ENCODE measurements at regions not wholly inside any gene's neighbourhood (a gene's known extent, or its start where the extent isn't known, plus 50 kb on each side); places are given as distances from the start of the nearest gene placed in this dataset.
"Not testable (repeated sequence)": the region's sequence is repeated elsewhere in the genome, so short reads cannot be mapped to it uniquely, and the experiment has no call there.

GRCh38 chr3:18725668-18726407, 300.7 kb upstream of the SATB1 start:
- peak; percentile 47 for DNase-seq

- DNase-seq, result no peak
These were observed 299.3 kb upstream of the SATB1 start for GRCh38 chr3:18724456-18724855.

- DNase-seq, result no peak
These were observed 298.2 kb upstream of the SATB1 start for GRCh38 chr3:18723206-18723810.

- DNase-seq, result no peak
These were observed 295.4 kb upstream of the SATB1 start for GRCh38 chr3:18720543-18720942.

GRCh38 chr3:18717598-18717997, 292.5 kb upstream of the SATB1 start:
- DNase-seq, result no peak

- DNase-seq, result no peak
These were observed 291.7 kb upstream of the SATB1 start for GRCh38 chr3:18716821-18717220.

GRCh38 chr3:18716101-18716500, 291.0 kb upstream of the SATB1 start:
- no peak for DNase-seq

- no peak for DNase-seq
These were observed 290.1 kb upstream of the SATB1 start for GRCh38 chr3:18715208-18715607.

GRCh38 chr3:18713577-18713951, 288.4 kb upstream of the SATB1 start:
- DNase-seq, result no peak

GRCh38 chr3:18712713-18713576, 287.8 kb upstream of the SATB1 start:
- DNase-seq, result peak; percentile 33

- DNase-seq, result no peak
These were observed 279.2 kb upstream of the SATB1 start for GRCh38 chr3:18704326-18704725.

- DNase-seq, result no peak
These were observed 278.7 kb upstream of the SATB1 start for GRCh38 chr3:18703798-18704197.

- DNase-seq, result not testable (repeated sequence)
These were observed 268.6 kb upstream of the SATB1 start for GRCh38 chr3:18693588-18694329.

GRCh38 chr3:18687286-18687685, 262.1 kb upstream of the SATB1 start:
- DNase-seq, result no peak

- DNase-seq, result no peak
These were observed 258.8 kb upstream of the SATB1 start for GRCh38 chr3:18683900-18684299.

- no peak for DNase-seq
These were observed 256.7 kb upstream of the SATB1 start for GRCh38 chr3:18681818-18682345.

- DNase-seq, result no peak
These were observed 255.6 kb upstream of the SATB1 start for GRCh38 chr3:18680758-18681157.

GRCh38 chr3:18679238-18679637, 254.1 kb upstream of the SATB1 start:
- DNase-seq, result peak; percentile 28

- DNase-seq, result no peak
These were observed 250.1 kb upstream of the SATB1 start for GRCh38 chr3:18675197-18675596.

GRCh38 chr3:18672561-18672960, 247.4 kb upstream of the SATB1 start:
- DNase-seq, result no peak

- DNase-seq, result no peak
These were observed 245.6 kb upstream of the SATB1 start for GRCh38 chr3:18670759-18671158.

- DNase-seq, result no peak
These were observed 244.2 kb upstream of the SATB1 start for GRCh38 chr3:18669374-18669773.

- no peak for DNase-seq
These were observed 242.4 kb upstream of the SATB1 start for GRCh38 chr3:18667552-18667951.

Measured in CD4-positive, alpha-beta T cell treated with Interleukin-17A for 4 hours (primary cell).